ENCODE measurements at regions not wholly inside any gene's neighbourhood (a gene's known extent, or its start where the extent isn't known, plus 50 kb on each side); places are given as distances from the start of the nearest gene placed in this dataset.

DNA sequence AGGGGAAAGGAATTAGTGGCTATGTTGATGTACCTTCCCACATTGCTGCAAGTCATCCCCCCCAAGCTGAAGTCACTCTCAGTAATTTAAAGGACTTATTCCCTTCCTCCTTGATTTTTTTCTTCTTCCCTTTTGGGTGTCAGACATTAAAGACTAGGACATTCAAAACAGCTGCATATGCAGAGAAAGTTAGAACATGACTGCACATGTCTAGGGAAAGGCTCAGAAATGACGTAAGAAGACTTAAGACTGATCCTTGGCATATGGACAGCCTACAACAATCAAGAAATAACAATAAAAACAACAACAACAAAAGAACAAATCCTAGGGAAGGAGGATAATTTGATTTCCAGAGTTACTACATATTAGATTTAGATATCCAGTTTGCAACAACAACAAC, 997.5 kb downstream of the TLE4 start:
- no peak for DNase-seq

DNA sequence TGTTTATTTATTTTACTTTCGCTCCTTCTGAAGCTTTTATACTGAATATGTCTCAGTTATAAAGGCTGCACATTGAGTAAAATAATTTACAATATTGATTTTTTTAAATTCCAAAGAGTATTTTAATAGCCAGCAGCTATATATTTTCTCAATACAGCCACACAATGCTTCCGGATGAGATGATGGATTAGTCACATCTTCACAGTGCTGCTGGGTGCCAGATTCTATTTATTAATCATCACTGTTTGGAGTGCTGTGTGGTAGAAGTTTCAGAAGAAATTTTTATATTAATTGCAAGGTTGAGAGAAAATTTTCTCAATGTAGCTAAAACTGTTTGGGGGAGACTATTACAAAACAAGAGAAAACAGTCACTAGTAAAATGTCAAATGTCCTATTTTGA, 989.8 kb downstream of the TLE4 start:
- no peak for DNase-seq

DNA sequence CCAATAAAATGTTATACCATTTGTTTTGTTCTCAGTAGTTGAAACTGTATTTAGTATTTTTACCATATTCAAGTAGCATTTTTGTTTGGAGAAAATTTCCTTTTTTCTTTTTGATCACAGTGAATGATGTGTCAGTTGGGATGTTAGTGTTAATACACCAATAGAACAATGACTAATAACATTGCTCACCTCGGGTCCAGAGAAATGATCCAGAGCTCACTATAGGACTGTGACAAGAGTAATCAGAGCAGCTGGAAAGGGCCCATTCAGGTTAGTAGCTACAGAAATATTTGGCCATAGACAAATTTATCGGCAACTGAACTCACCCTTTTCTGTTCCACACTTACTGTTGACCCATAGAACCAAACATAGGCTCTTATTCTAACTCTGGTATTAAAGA, 989.2 kb downstream of the TLE4 start:
- no peak for DNase-seq

DNA sequence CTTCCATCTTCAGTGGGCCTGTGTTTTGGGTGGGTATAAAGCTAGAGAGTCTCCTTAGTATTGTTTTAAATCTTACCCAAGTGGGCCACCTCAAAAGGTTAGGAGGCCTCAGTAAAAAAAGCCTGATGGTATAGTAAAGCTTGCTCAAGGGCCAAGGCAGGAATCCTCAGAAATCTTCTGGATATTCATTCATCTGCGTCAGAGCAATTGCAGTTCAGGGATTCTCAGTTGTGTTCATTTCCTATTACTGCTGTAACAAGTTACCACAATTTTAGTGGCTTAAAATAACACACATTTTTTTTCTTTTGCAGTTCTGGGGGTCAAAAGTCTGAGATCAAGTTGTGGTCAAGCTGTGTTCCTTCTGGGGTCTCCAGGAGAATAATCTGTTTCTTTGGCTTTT, 985.5 kb downstream of the TLE4 start:
- DNase-seq, result no peak

DNA sequence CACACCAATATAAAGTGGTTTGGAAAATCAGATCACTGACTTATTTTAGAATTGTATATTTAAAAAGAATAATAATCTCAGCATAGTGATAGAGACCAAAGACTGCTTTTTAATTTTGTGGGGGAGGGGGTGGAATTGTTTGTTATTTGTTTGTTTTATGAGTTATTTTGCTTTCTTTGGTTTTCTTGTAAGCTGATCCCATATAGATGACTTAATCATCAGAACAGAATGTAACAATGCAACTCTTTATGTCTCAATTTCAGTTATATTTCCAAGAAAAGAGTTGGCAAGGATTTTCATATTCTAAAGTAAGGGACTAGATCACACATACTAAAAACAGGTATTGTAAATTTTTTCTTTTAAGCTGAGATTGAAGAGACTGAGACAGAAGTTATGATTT, 984.9 kb downstream of the TLE4 start:
- DNase-seq, result no peak

DNA sequence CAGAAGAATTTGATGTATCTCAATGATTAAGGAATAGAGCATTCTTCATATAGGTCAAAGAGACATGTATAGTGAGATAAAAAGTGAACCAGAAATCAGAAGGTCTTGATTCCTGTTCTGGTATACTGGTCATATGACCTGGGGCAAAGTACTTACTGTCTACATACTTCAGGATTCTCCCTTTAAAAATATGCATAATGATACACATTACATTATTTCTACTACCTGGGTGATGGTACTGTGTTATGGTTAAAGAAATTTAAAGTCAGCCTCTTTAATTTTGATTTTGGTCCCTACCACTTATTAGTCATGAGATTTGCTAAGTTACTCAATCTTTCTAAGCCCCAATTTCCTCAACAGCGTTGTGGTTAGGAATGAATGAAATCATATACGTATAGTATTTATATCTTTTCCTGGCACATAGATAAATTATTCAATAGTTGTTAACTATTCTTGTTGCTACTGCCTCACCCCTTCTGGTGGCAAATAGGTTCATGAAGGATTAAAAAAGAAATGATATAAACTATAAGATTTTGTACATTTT, 984.1 kb downstream of the TLE4 start:
- no peak for DNase-seq

GRCh38 chr9:80554856-80555255, 983.1 kb downstream of the TLE4 start:
- no peak for DNase-seq

- no peak for DNase-seq
Observed at GRCh38 chr9:80554301-80554700, 982.5 kb downstream of the TLE4 start.

GRCh38 chr9:80552931-80553330, 981.2 kb downstream of the TLE4 start:
- DNase-seq, result no peak

DNA sequence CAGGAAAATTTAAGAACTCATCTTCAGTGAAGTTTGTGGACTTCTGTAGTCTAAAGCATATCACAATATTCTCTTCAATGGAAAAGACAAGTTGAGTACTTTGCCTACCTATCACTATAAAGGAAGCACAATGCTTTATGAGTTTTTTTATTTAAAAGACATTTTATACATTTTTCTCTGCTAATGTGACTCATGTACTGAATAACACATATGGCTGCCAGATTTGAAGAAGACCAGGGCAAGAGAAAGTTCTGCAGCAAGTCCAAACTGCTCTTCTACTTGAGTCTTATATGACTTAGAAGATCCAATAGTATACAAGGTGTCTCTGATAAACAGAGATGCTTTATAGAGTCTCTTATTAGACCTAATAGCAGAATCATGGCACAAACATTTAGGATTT, 978.4 kb downstream of the TLE4 start:
- DNase-seq, result no peak

- DNase-seq, result no peak
Observed at GRCh38 chr9:80547613-80548012, 975.8 kb downstream of the TLE4 start.

DNA sequence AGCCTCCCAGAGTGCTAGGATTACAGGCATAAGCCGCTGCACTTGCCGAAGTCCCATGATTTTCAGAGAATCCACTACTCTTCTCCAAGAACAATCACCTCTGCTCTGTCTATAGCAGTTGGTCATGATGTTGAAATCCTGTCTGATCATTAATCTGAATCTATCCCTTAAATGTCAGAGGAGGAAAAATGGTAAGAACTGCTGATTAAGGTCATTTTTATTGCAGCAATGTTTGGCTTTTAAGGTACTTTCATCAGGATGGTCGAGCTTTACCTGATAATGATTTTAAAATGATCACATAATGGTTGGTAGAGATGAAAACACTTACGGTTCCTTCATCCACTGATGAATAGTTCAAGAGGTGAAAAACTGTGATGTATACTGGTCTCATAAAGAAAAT, 968.6 kb downstream of the TLE4 start:
- no peak for DNase-seq

DNA sequence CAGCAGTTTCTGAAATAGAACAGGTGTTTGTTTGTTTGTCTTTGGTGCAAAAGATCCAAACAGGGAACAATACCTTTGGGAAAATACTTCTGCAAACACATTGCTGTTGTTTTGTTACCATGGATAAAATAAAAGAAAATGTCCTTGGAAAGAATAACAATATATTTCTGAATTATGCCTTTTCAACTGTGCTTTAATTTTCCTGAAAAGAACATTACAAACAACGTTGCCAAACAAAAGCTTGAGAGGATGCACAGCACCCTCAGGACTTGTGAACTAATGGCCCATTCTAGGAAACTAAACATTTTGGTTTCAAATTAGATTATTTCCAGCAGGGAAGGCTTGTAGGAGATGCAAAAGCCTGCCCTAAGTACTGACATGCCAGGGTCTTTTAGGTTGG, 967.2 kb downstream of the TLE4 start:
- no peak for DNase-seq

GRCh38 chr9:80522465-80522864, 950.7 kb downstream of the TLE4 start:
- DNase-seq, result no peak

- DNase-seq, result no peak
Observed at GRCh38 chr9:80521151-80521550, 949.4 kb downstream of the TLE4 start.

- no peak for DNase-seq
Observed at GRCh38 chr9:80520231-80520630, 948.5 kb downstream of the TLE4 start.

- no peak for DNase-seq
Observed at GRCh38 chr9:80518441-80518840, 946.7 kb downstream of the TLE4 start.

GRCh38 chr9:80516679-80517078, 944.9 kb downstream of the TLE4 start:
- no peak for DNase-seq

DNA sequence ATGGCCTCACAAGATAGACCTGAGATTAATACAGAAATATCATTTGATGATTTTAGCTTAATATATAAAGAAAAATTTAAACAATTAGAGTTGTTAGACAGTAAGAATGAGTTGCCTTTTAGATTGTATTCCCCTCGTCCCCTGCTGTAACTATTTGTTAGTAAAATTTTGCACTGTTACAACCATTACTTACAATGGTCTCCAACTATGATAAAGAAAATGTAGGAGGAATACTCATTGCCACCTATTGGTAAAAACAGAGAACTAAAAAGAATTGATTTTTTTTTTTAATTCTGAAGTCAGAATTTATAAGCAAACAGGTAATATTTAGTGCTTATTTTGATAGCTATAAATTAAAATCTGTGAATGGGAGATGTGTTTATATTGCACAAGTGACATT, 937.6 kb downstream of the TLE4 start:
- no peak for DNase-seq

DNA sequence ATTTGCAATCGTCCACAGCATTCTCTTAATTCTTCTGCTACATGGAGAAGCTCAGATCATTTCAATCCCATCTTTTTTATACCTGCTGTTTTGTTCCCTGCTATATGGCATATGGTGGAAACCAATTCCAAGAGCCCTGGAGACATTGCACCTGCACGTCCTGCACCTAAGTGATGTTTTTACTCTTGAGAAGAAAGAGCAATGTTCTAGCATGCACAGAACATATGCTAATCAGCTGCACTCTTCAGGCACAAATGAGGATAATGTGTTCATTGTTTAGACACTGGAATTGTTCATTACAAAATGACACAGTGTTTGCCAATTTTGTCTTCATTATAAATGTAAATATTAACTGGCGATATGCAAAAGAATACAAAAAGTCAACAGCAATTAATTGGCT, 935.8 kb downstream of the TLE4 start:
- DNase-seq, result no peak

DNA sequence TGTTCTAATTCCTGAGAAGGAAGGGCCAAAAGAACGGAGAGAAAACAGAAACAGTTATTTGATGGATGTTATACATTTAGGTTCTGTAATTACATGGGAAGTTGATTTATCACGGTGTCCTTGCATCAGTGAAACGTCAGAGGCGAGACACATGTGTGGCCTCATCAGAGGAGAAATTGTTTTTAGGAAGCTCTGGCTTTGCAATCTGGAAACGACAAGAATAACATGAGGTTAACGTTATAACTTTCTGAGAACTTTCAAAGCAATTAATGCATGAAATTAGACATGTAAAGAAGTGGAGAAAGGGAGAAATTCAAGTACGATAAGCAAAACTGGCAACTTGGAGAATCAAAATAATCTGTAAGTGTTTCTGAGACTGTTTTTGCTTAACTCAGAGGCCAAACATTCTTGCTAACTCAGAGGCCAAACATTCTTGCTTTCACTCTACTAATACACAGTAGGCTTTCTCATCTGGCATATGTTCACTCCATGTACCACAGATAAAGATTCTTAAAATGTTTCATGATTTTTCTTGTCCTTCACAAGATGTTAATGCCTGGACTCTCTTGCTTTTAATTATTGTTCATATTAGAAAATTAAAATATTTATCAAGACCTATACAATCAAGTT, 933.0 kb downstream of the TLE4 start:
- no peak for DNase-seq

GRCh38 chr9:80503671-80504281, 932.0 kb downstream of the TLE4 start:
- DNase-seq, result no peak

DNA sequence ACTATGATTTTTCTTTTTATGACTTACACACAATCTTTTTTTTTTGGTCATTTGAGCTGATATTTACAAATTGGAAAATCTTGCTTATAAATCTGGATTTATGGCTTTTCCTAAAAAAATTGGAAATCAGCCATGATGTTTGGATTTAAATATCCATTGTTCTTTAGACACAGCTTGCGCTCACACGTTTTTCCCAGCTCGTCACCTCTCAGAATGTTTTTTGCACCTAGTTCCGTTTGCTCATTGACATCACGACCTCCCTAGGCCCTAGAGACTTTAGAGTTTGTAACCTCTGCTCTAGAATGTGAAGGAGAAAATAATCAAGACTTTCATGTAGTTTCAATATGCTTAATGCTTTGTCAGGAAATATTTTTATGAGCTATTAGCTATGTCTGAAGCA, 930.5 kb downstream of the TLE4 start:
- no peak for DNase-seq

- DNase-seq, result no peak
Observed at GRCh38 chr9:80501635-80502034, 929.9 kb downstream of the TLE4 start.

DNA sequence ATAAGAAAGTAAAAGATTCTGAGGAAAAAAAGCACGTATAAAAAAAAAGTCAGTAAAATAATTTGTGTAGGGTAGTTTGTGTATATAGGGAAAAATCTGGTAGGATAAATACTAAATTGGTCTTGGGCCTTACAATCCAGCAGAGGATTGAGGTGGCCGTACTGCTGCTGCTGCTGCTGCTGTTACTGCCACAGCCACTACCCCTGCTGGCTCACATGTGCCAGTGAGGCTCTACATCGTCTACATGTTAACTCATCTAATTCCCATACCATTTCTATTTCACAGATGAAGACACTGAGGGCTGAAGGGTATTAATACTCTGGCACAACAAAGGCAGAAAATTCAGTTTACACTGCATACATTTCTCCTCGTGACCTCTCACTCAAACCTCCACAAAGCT, 928.5 kb downstream of the TLE4 start:
- DNase-seq, result no peak
